Natural killer cell (primary cell): ENCODE measurements at regions not wholly inside any gene's neighbourhood (a gene's known extent, or its start where the extent isn't known, plus 50 kb on each side); places are given as distances from the start of the nearest gene placed in this dataset.

Experiments used
- ATAC-seq, 3 donors: fragments of 150-1000 bp in 2 of 3; fragments of 200-7000 bp in 1 of 3; cut with Tn5 transposase; 1 replicate in 1 of 3; 2 replicates in 2 of 3; pipeline ENCODE4 v1.10.0; 2021; ENCODE audit warnings: mild to moderate bottlenecking in 2 of 3, moderate library complexity in 2 of 3
- DNase-seq, 2 donors: peaks; one replicate each; pipeline versions ENCODE4 v3.0.0 to v3.0.0-alpha.2; 2013 to 2021; ENCODE audit warnings: mixed read lengths in 1 of 2
- H3K27ac ChIP-seq: one replicate; pipeline ENCODE4 v1.5.1; 2013; ENCODE audit warnings: mild to moderate bottlenecking, low read length
- H3K27me3 ChIP-seq: one replicate; pipeline ENCODE4 v1.6.1; 2013; ENCODE audit warnings: low read length; ENCODE audit not compliant: control insufficient read depth, insufficient read depth
- H3K36me3 ChIP-seq: one replicate; pipeline ENCODE4 v1.6.1; 2013; ENCODE audit warnings: low read length; ENCODE audit not compliant: control insufficient read depth, insufficient read depth
- H3K4me1 ChIP-seq: one replicate; pipeline ENCODE4 v1.6.1; 2013; ENCODE audit warnings: low read length; ENCODE audit not compliant: control insufficient read depth, insufficient read depth
- H3K4me3 ChIP-seq: one replicate; pipeline ENCODE4 v1.5.1; 2013; ENCODE audit warnings: low read length
- H3K9me3 ChIP-seq: one replicate; pipeline ENCODE4 v1.6.1; 2013; ENCODE audit warnings: low read length; ENCODE audit not compliant: control insufficient read depth, insufficient read depth
- H3K27ac Mint-ChIP-seq, 2 donors: one replicate each; pipeline ENCODE4 v1.8.0; 2022; ENCODE audit warnings: mild to moderate bottlenecking in 2 of 2, mixed read lengths in 2 of 2, moderate library complexity in 1 of 2
- H3K27me3 Mint-ChIP-seq, 2 donors: one replicate each; pipeline ENCODE4 v1.8.0; 2022; ENCODE audit warnings: low read depth in 2 of 2, mixed read lengths in 2 of 2
- H3K36me3 Mint-ChIP-seq: one replicate; pipeline ENCODE4 v1.8.0; 2022; ENCODE audit warnings: mixed read lengths
- H3K4me1 Mint-ChIP-seq, 2 donors: one replicate each; pipeline ENCODE4 v1.8.0; 2022; ENCODE audit warnings: mixed read lengths in 2 of 2
- H3K4me3 Mint-ChIP-seq: one replicate; pipeline ENCODE4 v1.8.0; 2022; ENCODE audit warnings: mild to moderate bottlenecking, moderate library complexity, mixed read lengths
- H3K9me3 Mint-ChIP-seq, 2 donors: one replicate each; pipeline ENCODE4 v1.8.0; 2022; ENCODE audit warnings: mixed read lengths in 2 of 2
- WGBS: methylation state at CpG from one replicate; pipeline ENCODE4 v1.1.7; 2013; ENCODE audit warnings: missing lambda C conversion rate; ENCODE audit not compliant: insufficient coverage; 5-methylcytosine and 5-hydroxymethylcytosine counted together
- intact Hi-C: fragments of 100-400 bp; cut with micrococcal nuclease; formaldehyde crosslinking; loops from one replicate; pipeline ENCODE4 v1.14.2; 2022
- TF ChIP-seq, protein P1 (sequence below): fragments of 200-600 bp; IDR thresholded peaks from one replicate; pipeline ENCODE4 v1.8.0; 2022; ENCODE audit warnings: antibody characterized with exemption

DNA sequence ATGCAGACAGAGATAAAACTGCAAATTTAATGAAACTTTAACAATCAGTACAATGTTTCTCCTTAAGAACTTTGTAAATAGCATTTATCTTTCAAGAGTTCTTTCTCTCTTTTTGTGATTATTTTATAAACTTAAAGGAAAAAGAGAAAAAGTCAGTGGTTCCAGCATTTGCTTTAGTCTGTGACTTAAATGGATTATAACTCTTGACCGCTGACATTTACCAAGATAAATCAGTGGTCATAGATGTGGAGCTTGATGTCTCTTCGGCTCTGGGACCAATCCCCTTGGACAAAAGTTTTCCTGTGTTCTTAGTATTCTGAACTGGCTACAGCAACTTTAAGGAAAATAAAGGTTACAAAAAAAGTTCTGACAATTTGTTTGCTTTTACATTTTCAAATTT, 162.6 kb downstream of the TM9SF2 start:
- WGBS = 93% methylated on average over 2 of the region's 2 CpGs
- Mint-ChIP-seq H3K27ac (no peak overlapping the region), H3K36me3 (no peaks in the 10 kb centered on the region), H3K4me1 (peaks cover 2 to 3% of the 10 kb centered on the region in 2 donors), H3K4me3 (no peak overlapping the region), H3K9me3 (no peaks in the 10 kb centered on the region), H3K27me3 (peaks cover 10 to 44% of the 10 kb centered on the region in 2 donors)
- Histone ChIP-seq H3K27me3 (peaks cover 6% of the 10 kb centered on the region), H3K9me3 (no peaks in the 10 kb centered on the region), H3K27ac (no peak overlapping the region), H3K36me3 (no peaks in the 10 kb centered on the region), H3K4me3 (no peak overlapping the region), H3K4me1 (no peaks in the 10 kb centered on the region)
- TF ChIP-seq, protein P1, sequence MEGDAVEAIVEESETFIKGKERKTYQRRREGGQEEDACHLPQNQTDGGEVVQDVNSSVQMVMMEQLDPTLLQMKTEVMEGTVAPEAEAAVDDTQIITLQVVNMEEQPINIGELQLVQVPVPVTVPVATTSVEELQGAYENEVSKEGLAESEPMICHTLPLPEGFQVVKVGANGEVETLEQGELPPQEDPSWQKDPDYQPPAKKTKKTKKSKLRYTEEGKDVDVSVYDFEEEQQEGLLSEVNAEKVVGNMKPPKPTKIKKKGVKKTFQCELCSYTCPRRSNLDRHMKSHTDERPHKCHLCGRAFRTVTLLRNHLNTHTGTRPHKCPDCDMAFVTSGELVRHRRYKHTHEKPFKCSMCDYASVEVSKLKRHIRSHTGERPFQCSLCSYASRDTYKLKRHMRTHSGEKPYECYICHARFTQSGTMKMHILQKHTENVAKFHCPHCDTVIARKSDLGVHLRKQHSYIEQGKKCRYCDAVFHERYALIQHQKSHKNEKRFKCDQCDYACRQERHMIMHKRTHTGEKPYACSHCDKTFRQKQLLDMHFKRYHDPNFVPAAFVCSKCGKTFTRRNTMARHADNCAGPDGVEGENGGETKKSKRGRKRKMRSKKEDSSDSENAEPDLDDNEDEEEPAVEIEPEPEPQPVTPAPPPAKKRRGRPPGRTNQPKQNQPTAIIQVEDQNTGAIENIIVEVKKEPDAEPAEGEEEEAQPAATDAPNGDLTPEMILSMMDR = no peak
- intact Hi-C loops = no loop called here
- DNase-seq (no peak), ATAC-seq (no peak)

DNA sequence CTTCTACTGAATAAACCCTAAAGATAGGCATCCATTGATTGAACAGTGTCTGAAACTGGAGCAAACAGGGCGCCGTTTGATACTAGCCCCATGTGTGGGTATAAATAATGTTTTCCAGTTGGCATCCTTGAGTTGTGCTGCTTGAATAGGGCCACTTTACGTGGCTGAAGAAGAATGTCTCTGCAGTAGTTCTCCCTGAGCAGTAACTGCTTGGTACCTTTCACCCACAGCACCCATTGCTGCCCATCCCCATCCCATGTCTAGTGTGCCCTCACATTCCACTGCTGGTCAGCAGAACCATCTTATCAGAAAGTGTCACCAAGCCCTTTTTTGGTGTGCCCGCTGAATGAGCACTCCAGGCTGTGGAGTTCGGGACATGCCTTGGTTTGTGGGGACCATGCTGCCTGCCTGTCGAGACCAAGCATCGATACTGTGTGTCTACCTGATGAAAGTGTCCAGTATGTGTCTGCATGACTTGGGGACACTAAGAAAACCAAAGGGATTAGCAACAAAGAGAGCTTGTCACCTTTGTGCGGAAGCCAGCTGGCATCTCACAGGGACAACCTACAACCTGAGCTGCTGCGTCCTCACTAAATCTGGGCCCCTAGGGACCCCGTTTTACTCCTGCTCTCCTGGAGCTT, 162.0 kb downstream of the TM9SF2 start:
- H3K36me3 Mint-ChIP-seq = no peaks in the 10 kb centered on the region
- peaks cover 7 to 9% of the 10 kb centered on the region in 2 donors for H3K4me1 Mint-ChIP-seq
- TF ChIP-seq, protein P1 = no peak
- H3K4me1 ChIP-seq = peaks cover 5% of the 10 kb centered on the region
- H3K9me3 Mint-ChIP-seq = no peaks in the 10 kb centered on the region
- peaks cover 6% of the 10 kb centered on the region for H3K27me3 ChIP-seq
- H3K4me3 ChIP-seq = no peak overlapping the region
- no peaks in the 10 kb centered on the region for H3K36me3 ChIP-seq
- no peak for ATAC-seq
- DNase-seq = no peak
- no peaks in the 10 kb centered on the region for H3K9me3 ChIP-seq
- H3K27ac Mint-ChIP-seq = no peak overlapping the region
- H3K27me3 Mint-ChIP-seq = peaks cover 7 to 45% of the 10 kb centered on the region in 2 donors
- H3K27ac ChIP-seq = no peak overlapping the region
- intact Hi-C loops = no loop called here
- WGBS = 98% methylated on average over 10 of the region's 10 CpGs
- no peak overlapping the region for H3K4me3 Mint-ChIP-seq

DNA sequence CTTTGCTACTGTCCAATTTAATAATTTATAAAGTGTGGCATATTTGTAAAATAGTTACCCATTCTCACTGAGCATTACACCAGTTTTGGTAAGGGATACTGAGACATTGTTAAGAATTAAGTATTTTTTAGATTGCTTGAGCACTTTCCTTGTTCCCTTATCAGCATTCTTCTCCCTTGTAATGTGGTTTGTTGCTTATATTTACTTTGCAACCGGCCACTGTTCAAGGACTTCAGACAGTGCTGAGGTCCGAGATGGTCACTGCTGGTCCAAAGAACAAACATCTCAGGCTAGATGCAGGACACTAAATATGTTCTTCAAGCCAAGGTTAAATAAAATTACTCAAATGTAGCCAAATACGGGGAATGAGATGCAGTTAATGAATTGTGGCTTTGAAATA, 161.4 kb downstream of the TM9SF2 start:
- no peaks in the 10 kb centered on the region for H3K36me3 Mint-ChIP-seq
- peaks cover 7 to 45% of the 10 kb centered on the region in 2 donors for H3K27me3 Mint-ChIP-seq
- no peak overlapping the region for H3K4me3 Mint-ChIP-seq
- Histone ChIP-seq H3K27ac (no peak overlapping the region), H3K9me3 (no peaks in the 10 kb centered on the region), H3K4me3 (no peak overlapping the region), H3K36me3 (no peaks in the 10 kb centered on the region), H3K27me3 (peaks cover 6% of the 10 kb centered on the region), H3K4me1 (peaks cover 11% of the 10 kb centered on the region)
- DNase-seq = no peak
- H3K27ac Mint-ChIP-seq = no peak overlapping the region
- TF ChIP-seq, protein P1 = no peak
- H3K9me3 Mint-ChIP-seq = no peaks in the 10 kb centered on the region
- no peak for ATAC-seq
- H3K4me1 Mint-ChIP-seq = peaks cover 13% of the 10 kb centered on the region in 2 donors
- 91% methylated on average over 3 of the region's 3 CpGs for WGBS
- intact Hi-C loops = no loop called here

DNA sequence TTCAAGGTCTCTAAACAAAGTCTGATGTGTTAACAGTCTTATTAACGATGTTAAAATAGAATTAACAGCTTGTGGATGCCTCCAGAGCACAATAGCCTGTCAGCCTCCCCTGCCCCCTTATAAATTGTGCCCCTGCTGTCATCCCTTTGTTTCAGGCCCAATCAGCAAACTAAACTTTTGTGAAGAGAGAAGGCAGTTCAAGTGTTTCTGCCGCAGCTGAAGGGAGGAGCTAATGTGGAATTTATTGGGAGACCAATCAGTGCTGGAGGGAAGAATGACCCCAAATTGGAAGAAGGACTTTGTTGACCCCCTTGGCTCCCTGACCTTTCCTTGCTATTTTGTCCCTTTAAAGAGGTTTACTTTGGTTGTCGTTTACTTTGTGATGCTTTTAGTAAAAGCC, 160.5 kb downstream of the TM9SF2 start:
- WGBS = 92% methylated on average over 3 of the region's 3 CpGs
- DNase-seq (no peak), ATAC-seq (no peak)
- Mint-ChIP-seq H3K36me3 (no peaks in the 10 kb centered on the region), H3K4me1 (peaks cover 22% of the 10 kb centered on the region in 2 donors), H3K27ac (no peak overlapping the region), H3K4me3 (no peak overlapping the region), H3K9me3 (no peaks in the 10 kb centered on the region), H3K27me3 (peaks cover 9 to 45% of the 10 kb centered on the region in 2 donors)
- no peaks in the 10 kb centered on the region for H3K9me3 ChIP-seq
- peaks cover 17% of the 10 kb centered on the region for H3K4me1 ChIP-seq
- intact Hi-C loops = no loop called here
- peaks cover 6% of the 10 kb centered on the region for H3K27me3 ChIP-seq
- TF ChIP-seq, protein P1 = no peak
- no peaks in the 10 kb centered on the region for H3K36me3 ChIP-seq
- no peak overlapping the region for H3K27ac ChIP-seq
- no peak overlapping the region for H3K4me3 ChIP-seq
